NB4 (cell line): ENCODE measurements at regions not wholly inside any gene's neighbourhood (a gene's known extent, or its start where the extent isn't known, plus 50 kb on each side); places are given as distances from the start of the nearest gene placed in this dataset.

ENCODE experiments used
- DNase-seq: peaks from one replicate; pipeline ENCODE4 v3.0.0; 2010; ENCODE audit warnings: low read depth
- H3K4me3 ChIP-seq: one replicate; pipeline ENCODE4 v1.5.1; 2011; ENCODE audit warnings: mild to moderate bottlenecking, low read depth, low read length, moderate library complexity
- MYC ChIP-seq: IDR thresholded peaks from 2 replicates; pipeline ENCODE4 v1.6.1; 2011; ENCODE audit warnings: low read depth, low read length
- POLR2A ChIP-seq: IDR thresholded peaks from 2 replicates; pipeline ENCODE4 v1.6.1; 2011; ENCODE audit warnings: mild to moderate bottlenecking; ENCODE audit not compliant: insufficient read length; ENCODE audit errors: extremely low read depth
- TF ChIP-seq, protein P1 (sequence below): IDR thresholded peaks from one replicate; pipeline ENCODE4 v1.5.1; 2012; ENCODE audit warnings: low read depth, low read length
- TF ChIP-seq, protein P2 (sequence below): IDR thresholded peaks from 2 replicates; pipeline ENCODE4 v1.6.1; 2011; ENCODE audit warnings: low read depth, low read length

DNA sequence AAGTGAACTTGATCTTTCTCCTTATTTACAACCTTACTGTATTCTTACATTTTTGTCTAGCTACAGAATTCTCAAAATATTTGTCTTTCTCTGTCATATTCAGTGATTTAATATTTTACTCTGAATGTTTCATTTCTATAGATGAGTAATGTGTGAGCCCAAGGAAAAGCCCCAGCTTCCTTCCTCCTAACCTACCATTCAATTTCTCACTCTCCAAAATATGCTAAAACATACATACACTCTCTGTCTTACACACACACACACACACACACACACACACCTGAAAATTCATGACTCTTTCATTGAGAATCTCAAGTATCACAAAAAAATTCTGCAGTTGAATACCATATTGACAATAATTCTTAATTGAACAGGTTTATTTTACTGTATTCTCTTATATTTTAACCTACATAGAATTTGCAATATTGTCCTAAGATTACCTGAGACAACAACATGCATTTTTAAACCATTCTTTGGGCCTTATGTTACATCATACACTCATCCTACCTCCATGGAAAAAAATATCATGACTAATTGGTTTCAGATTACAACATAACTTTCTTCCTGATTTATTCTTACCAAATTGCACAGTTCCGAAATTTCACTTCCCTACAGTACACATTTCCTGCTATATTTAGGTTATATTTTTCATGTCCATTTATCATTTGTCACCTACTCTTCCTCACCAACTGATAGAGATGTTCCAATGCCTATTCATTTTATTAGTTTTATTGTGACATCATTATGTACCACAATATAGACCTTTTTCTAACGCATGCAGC lies 1965.6 kb upstream of the PCDH20 start:
- no peak for DNase-seq
- no peak overlapping the region for H3K4me3 ChIP-seq

DNA sequence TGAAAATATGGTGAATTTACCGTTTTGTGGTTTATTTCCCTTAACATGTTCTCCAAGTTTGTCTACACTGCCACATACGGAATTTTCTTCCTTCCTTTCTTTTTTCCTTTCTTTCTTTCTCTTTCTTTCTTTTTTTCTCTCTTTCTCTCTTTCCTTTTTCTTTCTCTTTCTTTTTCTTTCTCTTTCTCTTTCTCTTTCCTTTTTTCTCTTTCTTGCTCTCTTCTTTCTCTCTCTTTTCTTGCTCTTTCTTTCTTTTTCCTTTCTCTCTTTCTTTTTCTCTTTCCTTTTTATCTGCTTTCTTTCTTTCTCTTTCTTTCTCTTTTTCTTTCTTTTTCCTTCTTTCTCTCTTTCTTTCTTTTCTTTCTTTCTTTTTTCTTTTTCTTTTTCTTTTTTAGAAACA lies 1962.3 kb upstream of the PCDH20 start:
- no peak overlapping the region for H3K4me3 ChIP-seq
- no peak for DNase-seq
- TF ChIP-seq, protein P1, sequence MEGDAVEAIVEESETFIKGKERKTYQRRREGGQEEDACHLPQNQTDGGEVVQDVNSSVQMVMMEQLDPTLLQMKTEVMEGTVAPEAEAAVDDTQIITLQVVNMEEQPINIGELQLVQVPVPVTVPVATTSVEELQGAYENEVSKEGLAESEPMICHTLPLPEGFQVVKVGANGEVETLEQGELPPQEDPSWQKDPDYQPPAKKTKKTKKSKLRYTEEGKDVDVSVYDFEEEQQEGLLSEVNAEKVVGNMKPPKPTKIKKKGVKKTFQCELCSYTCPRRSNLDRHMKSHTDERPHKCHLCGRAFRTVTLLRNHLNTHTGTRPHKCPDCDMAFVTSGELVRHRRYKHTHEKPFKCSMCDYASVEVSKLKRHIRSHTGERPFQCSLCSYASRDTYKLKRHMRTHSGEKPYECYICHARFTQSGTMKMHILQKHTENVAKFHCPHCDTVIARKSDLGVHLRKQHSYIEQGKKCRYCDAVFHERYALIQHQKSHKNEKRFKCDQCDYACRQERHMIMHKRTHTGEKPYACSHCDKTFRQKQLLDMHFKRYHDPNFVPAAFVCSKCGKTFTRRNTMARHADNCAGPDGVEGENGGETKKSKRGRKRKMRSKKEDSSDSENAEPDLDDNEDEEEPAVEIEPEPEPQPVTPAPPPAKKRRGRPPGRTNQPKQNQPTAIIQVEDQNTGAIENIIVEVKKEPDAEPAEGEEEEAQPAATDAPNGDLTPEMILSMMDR = no peak
- TF ChIP-seq MYC = no peak
- TF ChIP-seq, protein P2, sequence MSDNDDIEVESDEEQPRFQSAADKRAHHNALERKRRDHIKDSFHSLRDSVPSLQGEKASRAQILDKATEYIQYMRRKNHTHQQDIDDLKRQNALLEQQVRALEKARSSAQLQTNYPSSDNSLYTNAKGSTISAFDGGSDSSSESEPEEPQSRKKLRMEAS = no peak
- TF ChIP-seq POLR2A = no peak

More for the DNA sequence above, 1965.6 kb upstream of the PCDH20 start:
- no peak for TF ChIP-seq MYC
- TF ChIP-seq, protein P1 = no peak
- no peak for TF ChIP-seq POLR2A
- TF ChIP-seq, protein P2 = no peak

DNA sequence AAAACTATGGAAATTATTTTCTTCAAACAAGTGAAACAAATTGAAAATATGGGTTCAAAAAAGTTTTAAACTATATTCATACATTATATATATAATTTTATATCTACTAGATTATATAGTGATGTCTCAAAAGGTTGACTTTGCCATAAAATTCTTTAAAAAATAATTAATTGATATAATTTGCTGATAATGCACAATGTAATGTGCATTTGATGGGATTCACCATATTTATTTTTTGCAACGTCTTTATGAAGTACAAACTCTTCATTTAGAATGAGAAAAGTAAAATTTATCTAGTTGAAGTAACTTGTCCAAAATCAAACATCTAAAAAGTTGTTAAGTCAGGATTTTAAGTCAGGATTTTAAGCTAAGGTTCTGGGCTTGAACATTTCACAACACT lies 1954.5 kb upstream of the PCDH20 start:
- TF ChIP-seq, protein P2 = no peak
- TF ChIP-seq MYC = no peak
- TF ChIP-seq, protein P1 = no peak
- no peak for TF ChIP-seq POLR2A
- no peak for DNase-seq

DNA sequence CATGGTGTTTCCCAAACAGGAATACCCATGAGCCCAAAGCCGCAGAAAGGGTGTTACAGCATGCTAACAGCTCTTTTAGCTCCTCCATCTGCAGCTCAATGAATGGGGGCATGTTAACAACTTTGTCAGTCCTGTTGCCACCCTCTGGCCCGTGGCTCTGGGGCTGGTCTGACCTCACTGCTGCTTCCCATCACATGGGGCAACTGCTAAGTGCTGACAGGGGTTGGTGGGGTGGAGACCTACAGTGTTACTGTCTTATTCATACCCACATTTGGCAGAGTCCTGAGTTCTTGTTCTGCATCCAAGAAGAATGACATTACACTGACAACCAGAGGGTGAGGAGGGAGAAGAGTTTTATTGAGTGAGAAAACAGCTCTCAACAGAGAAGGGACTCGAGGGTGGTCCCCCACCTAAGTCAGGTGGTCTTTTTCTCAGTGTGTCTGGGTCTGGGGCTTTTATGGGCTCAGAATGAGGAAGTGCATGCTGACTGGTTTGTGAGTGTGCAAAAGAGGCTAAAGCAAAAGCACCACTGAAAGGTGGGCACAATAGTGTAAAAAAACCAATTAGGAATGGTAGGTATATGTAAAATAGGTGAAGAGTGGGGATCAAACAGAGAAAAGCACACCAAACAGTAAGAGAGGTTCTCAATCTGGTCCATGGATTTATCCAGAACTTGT lies 1952.0 kb upstream of the PCDH20 start:
- H3K4me3 ChIP-seq = no peak overlapping the region
- no peak for DNase-seq
- TF ChIP-seq MYC (no peak), POLR2A (no peak)
- TF ChIP-seq, protein P1 = no peak
- TF ChIP-seq, protein P2 = no peak

More for the DNA sequence above, 1954.5 kb upstream of the PCDH20 start:
- no peak overlapping the region for H3K4me3 ChIP-seq

DNA sequence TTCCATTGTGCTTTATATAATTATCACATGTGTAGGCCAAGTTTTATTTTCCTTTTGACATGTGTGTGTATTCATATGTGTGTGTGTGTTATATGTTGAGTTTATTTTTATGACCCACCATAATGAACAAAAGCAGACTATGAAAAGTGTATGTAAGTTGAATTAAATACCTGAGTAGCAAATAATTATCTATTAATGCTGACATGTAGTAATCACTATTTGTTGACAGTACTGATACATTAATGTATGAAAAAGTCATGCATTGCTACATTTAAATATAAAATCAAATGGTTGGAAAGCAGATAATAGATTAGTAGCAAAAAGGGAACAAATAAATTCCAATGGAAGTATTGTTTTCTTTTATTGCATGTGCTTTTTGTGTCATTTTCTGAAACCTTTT lies 1948.5 kb upstream of the PCDH20 start:
- TF ChIP-seq, protein P2 = no peak
- TF ChIP-seq POLR2A (no peak), MYC (no peak)
- TF ChIP-seq, protein P1 = no peak
- DNase-seq = no peak
- no peak overlapping the region for H3K4me3 ChIP-seq
